HG03378 (cell line): ENCODE measurements at regions not wholly inside any gene's neighbourhood (a gene's known extent, or its start where the extent isn't known, plus 50 kb on each side); places are given as distances from the start of the nearest gene placed in this dataset.
"Not testable (repeated sequence)": the region's sequence is repeated elsewhere in the genome, so short reads cannot be mapped to it uniquely, and the experiment has no call there.

ENCODE experiments used
- ATAC-seq: cut with Tn5 transposase; IDR thresholded peaks from one replicate; pipeline ENCODE4 v1.9.1; 2021; ENCODE audit warnings: mild to moderate bottlenecking, moderate library complexity; ENCODE audit not compliant: unreplicated experiment

- no peak for ATAC-seq
Measured at GRCh38 chr16:73965591-73965990, 331.0 kb upstream of the PSMD7 start.

GRCh38 chr16:73956587-73957494, 339.8 kb upstream of the PSMD7 start:
- ATAC-seq: no peak

- ATAC-seq: no peak
Measured at GRCh38 chr16:73955702-73956101, 340.9 kb upstream of the PSMD7 start.

- no peak for ATAC-seq
Measured at GRCh38 chr16:73955255-73955654, 341.4 kb upstream of the PSMD7 start.

GRCh38 chr16:73951481-73951880, 345.1 kb upstream of the PSMD7 start:
- ATAC-seq: no peak

- ATAC-seq: no peak
Measured at GRCh38 chr16:73949574-73950320, 346.9 kb upstream of the PSMD7 start.

GRCh38 chr16:73945631-73946030, 351.0 kb upstream of the PSMD7 start:
- ATAC-seq: no peak

- not testable (repeated sequence) for ATAC-seq
Measured at GRCh38 chr16:73943184-73943583, 353.4 kb upstream of the PSMD7 start.

GRCh38 chr16:73940786-73941185, 355.8 kb upstream of the PSMD7 start:
- ATAC-seq: not testable (repeated sequence)

GRCh38 chr16:73923951-73924350, 372.7 kb upstream of the PSMD7 start:
- ATAC-seq: no peak

- ATAC-seq: no peak
Measured at GRCh38 chr16:73921295-73921694, 375.3 kb upstream of the PSMD7 start.

- no peak for ATAC-seq
Measured at GRCh38 chr16:73916829-73917594, 379.6 kb upstream of the PSMD7 start.

GRCh38 chr16:73915935-73916334, 380.7 kb upstream of the PSMD7 start:
- ATAC-seq: no peak

- ATAC-seq: no peak
Measured at GRCh38 chr16:73915140-73915539, 381.5 kb upstream of the PSMD7 start.

GRCh38 chr16:73912850-73913249, 383.8 kb upstream of the PSMD7 start:
- no peak for ATAC-seq

- no peak for ATAC-seq
Measured at GRCh38 chr16:73912281-73912680, 384.3 kb upstream of the PSMD7 start.

GRCh38 chr16:73909529-73910035, 387.0 kb upstream of the PSMD7 start:
- ATAC-seq: no peak

- no peak for ATAC-seq
Measured at GRCh38 chr16:73891129-73891542, 405.5 kb upstream of the PSMD7 start.

- no peak for ATAC-seq
Measured at GRCh38 chr16:73890186-73891128, 406.2 kb upstream of the PSMD7 start.
